ENCODE measurements at regions not wholly inside any gene's neighbourhood (a gene's known extent, or its start where the extent isn't known, plus 50 kb on each side); places are given as distances from the start of the nearest gene placed in this dataset.

DNA sequence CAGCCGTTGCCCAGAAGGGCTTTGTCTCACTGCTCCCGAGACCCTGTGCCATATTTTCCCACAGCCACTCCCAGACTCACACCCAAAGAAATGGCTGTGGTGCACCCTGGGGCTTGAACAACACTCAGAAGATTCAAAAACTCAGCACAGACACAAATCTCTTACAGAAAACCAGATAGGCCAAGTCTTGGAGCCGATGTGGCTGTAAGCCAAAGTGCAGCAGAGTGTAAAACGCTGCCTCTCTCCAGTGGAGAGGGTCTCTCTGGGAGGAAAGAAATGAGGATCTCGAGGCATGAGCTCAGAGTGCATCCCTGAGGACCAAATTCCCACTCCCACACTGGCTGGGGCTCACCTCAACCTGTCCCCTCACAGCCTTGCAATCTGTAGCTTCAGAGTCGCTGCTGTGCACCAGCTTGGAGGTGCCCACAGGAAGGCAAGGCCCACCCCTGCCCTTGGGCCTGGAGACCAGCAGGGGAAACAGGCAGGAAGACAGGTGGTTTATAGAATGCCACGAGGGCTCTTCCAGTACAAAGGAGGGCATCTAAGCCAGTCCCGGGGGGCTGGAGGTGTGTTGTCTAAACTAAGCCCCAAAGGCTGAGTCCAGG is 171.3 kb upstream of the AJAP1 start:
- H3K36me3 ChIP-seq (ENCODE audit: low read depth): no peaks in the 10 kb centered on the region
- TF ChIP-seq CTCF (IDR thresholded peaks at IDR 0.05): no peak
- intact Hi-C loops (cut with DNase I, micrococcal nuclease): no loop called here
- no peaks in the 10 kb centered on the region for H3K4me1 ChIP-seq (ENCODE audit: low read depth)
- no peak overlapping the region for H3K4me3 ChIP-seq
- no peak for ATAC-seq
- DNase-seq: no peak
- no peaks in the 10 kb centered on the region for H3K9me3 ChIP-seq

- Histone ChIP-seq H3K4me3 (no peak overlapping the region), H3K4me1 (ENCODE audit: low read depth) (no peaks in the 10 kb centered on the region), H3K36me3 (ENCODE audit: low read depth) (no peaks in the 10 kb centered on the region), H3K9me3 (no peaks in the 10 kb centered on the region)
- DNase-seq (no peak), ATAC-seq (no peak)
- no peak for TF ChIP-seq CTCF (IDR thresholded peaks at IDR 0.05)
- intact Hi-C loops (cut with DNase I, micrococcal nuclease): no loop called here
Observed at GRCh38 chr1:4485398-4485797, 169.0 kb upstream of the AJAP1 start.

- DNase-seq (no peak), ATAC-seq (no peak)
- Histone ChIP-seq H3K4me3 (no peak overlapping the region), H3K36me3 (ENCODE audit: low read depth) (no peaks in the 10 kb centered on the region), H3K9me3 (no peaks in the 10 kb centered on the region), H3K4me1 (ENCODE audit: low read depth) (no peaks in the 10 kb centered on the region)
- intact Hi-C loops (cut with DNase I, micrococcal nuclease): no loop called here
- TF ChIP-seq CTCF (IDR thresholded peaks at IDR 0.05): no peak
Observed at GRCh38 chr1:4485878-4486277, 168.5 kb upstream of the AJAP1 start.

DNA sequence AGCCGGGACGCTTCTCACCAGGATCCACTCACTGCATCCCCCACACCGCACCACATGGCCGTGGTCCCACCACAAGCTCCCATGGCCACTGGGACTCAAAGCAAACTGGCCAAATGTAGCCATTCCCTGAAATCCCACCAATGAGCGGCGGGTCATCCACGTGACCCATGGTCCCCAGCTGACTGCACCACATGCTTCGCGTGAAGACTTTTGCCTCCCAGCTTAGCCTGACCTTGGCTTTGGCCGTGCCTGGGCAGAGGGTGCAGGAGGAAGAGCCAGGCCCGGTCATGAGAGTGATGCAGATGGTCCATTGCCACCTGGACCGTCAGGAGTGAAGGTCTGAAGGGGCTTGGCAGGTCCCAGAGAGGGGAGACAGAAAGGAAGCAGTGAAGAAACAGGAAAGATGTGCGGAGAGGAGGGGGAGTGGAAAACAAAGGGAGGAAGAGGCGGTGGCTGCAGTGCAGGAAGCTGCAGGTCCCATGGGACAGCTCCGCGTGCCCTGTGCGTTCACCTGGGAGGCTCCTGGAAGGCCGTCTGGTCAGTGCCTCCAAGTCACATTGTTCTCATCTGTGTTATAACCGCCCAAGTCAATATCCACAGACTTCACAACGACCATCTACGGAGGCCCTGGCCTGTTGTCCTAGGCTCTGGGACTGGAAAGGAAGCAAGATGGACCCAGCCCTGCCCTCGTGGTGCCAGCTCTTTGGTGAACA is 167.8 kb upstream of the AJAP1 start:
- ATAC-seq (no peak), DNase-seq (no peak)
- no peaks in the 10 kb centered on the region for H3K36me3 ChIP-seq (ENCODE audit: low read depth)
- intact Hi-C loops (cut with DNase I, micrococcal nuclease): no loop called here
- no peaks in the 10 kb centered on the region for H3K4me1 ChIP-seq (ENCODE audit: low read depth)
- H3K9me3 ChIP-seq: no peaks in the 10 kb centered on the region
- no peak overlapping the region for H3K4me3 ChIP-seq
- TF ChIP-seq CTCF (IDR thresholded peaks at IDR 0.05): no peak

DNA sequence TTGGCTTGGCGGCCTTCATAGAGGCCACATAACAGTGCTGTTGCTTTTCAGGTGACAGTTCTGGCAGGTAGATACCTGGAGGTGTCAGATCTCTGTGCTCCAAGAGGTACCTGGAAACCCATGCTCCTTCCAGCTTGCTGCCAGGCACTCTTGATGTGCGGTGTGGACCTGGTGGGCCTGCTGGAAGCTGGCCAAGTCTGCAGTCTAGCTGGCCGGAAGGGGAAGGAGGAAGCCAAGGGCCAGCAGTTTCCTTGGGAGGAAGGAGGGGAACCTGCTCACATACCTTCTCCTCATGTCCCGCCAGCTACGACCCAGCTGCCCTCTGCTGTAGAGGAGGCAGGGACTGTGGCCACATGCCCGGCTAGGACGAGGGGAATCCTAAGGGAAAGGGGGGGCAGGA is 166.4 kb upstream of the AJAP1 start:
- no peaks in the 10 kb centered on the region for H3K4me1 ChIP-seq (ENCODE audit: low read depth)
- intact Hi-C loops (cut with DNase I, micrococcal nuclease): no loop called here
- no peak for DNase-seq
- no peaks in the 10 kb centered on the region for H3K36me3 ChIP-seq (ENCODE audit: low read depth)
- no peak for ATAC-seq
- no peak overlapping the region for H3K4me3 ChIP-seq
- no peak for TF ChIP-seq CTCF (IDR thresholded peaks at IDR 0.05)
- H3K9me3 ChIP-seq: no peaks in the 10 kb centered on the region

All from mucosa of descending colon (tissue), 3 donors.